HG02759 (cell line): ENCODE measurements at regions not wholly inside any gene's neighbourhood (a gene's known extent, or its start where the extent isn't known, plus 50 kb on each side); places are given as distances from the start of the nearest gene placed in this dataset.
"Not testable (repeated sequence)": the region's sequence is repeated elsewhere in the genome, so short reads cannot be mapped to it uniquely, and the experiment has no call there.

Source experiments
- ATAC-seq: cut with Tn5 transposase; IDR thresholded peaks from one replicate; pipeline ENCODE4 v1.9.1; 2021; ENCODE audit warnings: mild to moderate bottlenecking, moderate library complexity; ENCODE audit not compliant: unreplicated experiment

DNA sequence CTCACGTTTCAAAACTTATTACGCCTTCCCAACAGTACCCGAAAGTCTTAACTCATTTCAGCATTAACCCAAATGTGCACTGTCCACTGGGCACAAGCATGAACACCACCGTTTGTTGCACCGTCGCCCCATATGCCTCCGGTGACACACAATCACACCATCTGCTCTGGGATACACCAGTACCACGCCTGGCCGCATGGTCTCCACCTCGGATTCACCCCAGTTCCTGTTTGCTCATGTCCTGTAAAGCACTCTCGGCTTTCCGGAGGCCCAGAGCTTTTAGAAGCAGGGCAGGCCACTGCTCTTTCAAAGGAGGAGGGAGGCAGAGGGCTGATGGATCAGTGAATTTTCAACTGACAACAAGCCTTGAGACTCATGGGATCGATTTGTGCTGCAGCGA is 1570.0 kb upstream of the DEFB115 start:
- no peak for ATAC-seq

GRCh38 chr20:29689411-29690225 is 1567.8 kb upstream of the DEFB115 start:
- ATAC-seq = no peak

- no peak for ATAC-seq
Measured at GRCh38 chr20:29690274-29690673, 1567.2 kb upstream of the DEFB115 start.

- ATAC-seq = no peak
Measured at GRCh38 chr20:29740601-29740950, 1516.9 kb upstream of the DEFB115 start.

DNA sequence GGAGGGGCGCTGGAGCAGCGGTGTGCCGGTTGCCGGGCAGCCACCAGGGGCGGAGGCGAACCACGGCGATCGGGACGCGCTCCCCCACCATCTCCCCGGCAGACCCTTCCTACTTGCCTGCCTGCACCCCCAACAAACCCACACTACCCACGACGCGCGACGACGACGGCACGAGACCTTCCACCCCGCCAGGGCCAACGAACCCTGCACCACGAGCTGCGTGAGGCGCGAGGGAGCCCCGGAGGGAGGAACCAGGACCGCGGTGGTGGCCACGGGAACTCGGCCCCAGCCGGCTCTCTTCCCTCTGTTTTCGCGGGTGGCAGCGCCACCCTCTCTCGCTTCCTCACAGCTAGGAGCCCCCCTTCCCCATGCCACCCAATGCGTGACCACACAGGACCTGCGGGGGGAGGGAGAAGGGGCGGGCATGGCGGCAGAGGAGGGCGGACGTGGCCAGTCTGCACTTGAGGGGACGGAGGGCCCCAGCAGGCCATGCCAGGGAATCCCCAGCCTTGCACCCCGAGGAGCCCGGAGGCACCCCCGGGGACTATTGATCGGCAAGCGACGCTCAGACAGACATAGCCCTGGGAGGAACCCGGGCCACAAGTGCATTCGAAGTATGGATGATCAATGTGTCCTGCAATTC is 1516.4 kb upstream of the DEFB115 start:
- ATAC-seq = no peak

DNA sequence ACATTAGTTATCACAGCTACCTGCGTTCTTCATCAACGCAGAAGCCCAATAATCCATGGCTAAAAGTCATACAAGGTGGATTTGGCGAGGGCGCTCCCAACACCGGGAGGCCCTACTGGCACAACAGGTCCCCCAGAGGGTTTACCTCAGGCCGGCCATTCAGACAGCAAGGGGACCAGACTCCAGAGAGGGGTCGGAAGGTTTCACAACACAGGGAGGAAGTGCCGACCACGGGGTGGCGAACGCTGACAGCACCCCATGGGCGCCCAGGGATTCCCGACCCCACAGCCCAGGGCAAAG is 1515.9 kb upstream of the DEFB115 start:
- ATAC-seq = no peak

DNA sequence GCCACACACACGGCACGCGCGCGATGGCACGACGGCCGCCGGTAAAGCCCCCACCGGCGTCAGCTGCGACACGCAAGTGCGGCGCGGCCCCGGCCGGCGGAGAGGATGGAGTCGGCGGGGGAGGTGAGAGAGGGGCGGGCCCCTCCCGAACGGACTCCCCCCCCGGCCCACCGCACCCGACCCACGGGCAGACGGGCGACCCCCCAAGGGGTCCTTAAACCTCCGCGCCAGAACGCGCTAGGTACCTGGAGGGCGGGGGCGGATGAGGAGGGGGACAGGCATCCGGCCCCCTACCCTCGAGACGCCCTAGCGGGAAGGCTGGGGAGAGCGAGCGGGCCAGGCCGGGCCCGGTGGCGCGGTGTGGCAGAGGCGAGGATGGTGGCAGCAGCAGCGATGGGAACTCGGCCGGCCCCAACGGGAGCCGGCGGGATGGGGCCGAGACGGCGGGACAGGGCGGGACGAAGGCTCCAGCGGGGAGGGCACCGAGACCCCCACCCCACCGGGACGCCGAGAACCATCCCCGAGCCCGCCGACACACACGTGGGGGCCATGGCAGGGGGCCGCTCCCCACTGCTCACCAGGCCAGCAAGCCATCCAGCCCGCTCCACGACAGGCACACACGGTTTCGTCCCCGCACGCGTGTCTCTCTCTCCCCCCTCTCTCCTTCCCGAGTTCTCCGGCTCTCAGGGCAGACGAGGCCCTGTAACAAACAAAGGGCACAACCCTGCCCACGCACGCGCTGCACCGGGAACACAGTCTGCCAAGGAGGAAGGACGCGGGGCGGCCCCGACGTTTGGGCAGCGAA is 1515.4 kb upstream of the DEFB115 start:
- ATAC-seq = no peak

- ATAC-seq = no peak
Measured at GRCh38 chr20:29742699-29743100, 1514.8 kb upstream of the DEFB115 start.

DNA sequence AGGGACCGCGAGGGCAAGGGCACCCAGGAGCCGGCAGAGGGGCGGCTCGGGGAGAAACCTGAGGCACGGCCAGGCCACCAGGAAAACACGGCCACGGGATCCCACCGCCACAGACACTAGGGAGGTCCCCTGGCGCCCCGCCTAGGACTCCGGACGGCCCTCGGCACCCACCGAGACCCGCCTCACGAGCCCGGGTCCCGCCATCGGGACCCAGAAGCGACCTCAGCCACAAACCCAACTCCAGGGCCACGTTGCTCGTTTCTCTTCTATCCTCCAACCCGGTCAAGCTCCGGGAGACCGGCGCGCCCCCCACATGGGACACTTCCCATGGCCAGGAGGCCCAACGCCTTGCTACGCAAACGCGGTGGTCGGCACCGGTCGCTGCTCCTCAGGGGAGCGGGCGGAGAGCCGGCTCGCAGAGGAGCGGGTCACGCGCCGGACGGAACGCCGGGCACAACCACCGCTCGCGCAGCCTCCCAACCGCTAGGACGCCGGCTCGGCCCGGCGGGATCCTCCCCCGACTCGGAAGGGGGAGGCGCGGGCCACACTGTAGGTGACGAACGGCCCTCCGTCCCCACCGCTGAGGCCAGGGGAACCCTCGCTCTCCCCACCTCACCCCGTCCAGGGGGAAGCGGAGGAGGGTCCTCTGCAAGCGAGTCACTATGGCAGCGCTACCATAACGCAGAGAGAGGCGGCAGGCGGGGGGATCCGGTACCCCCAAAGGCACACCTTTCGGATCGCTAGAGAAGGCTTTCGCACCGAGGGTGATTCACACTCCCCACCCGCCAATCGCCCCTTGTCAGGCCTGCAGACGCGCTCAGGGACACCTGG is 1514.1 kb upstream of the DEFB115 start:
- ATAC-seq = no peak

DNA sequence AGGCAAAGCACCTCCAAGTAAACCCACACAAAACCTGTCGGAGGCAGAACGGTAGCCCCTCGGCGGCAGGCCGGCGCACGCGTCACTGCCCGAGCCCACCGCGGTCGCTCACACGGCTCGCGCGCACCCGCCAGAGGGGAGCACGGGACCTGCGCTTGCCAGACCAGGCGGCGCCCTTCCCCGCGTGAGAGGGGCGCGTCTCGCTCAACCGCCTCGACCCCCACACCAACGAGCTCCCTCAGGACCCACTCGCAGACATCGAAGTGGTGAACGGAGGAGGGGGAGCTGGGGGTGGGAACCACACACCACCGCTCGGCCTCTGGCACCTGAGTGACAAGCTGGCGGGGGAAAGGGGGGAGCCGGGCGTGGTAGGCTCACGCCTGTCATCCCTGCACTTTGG is 1513.4 kb upstream of the DEFB115 start:
- ATAC-seq = no peak

GRCh38 chr20:29745534-29746245 is 1511.8 kb upstream of the DEFB115 start:
- ATAC-seq = not testable (repeated sequence)

DNA sequence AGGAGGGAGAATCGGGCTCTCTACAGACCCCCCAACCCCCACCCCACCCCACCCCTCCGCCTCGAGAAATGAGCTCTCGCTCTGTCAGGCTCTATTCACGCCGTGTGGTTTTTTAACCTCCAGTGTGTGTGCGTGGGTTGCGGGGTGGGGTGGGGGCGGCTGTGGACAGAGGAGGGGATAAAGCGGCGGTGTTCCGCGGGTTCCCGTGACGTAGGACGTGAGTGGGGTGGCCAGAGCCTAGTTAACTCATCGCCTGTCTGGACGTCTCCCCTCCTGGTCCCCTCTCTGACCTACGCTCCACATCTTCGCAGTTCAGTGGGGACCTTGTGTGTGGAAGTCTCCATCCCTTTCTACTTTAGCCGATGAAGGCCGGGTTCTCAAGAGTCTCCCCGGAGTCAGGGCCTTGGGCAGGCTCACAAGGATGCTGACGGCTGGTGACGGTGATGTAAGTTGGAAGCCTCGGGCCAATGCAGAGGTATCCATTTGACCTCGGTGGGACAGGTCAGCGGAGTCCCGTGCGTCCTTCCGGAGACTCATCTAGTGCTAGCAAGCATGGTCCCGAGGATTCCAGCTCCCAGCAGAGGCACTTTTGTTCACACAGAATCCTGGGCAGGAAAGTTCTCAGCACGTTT is 1507.1 kb upstream of the DEFB115 start:
- no peak for ATAC-seq

GRCh38 chr20:29752644-29753425 is 1504.6 kb upstream of the DEFB115 start:
- ATAC-seq = not testable (repeated sequence)

DNA sequence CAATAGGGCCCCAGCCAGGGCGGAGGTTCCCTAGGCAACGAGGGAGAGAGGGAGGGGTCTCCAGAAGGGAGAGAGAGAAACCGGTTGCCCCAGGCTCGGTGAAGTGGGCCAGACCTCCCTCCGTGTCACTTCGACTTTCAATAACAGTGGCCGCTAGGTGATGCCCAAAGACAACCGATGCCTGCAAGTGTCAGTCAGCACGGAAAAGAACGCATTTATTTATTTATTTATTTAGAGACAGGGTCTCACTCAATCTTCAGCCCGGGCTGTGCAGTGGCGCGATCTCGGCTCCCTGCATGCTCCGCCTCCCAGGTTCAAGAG is 1504.1 kb upstream of the DEFB115 start:
- ATAC-seq = not testable (repeated sequence)

DNA sequence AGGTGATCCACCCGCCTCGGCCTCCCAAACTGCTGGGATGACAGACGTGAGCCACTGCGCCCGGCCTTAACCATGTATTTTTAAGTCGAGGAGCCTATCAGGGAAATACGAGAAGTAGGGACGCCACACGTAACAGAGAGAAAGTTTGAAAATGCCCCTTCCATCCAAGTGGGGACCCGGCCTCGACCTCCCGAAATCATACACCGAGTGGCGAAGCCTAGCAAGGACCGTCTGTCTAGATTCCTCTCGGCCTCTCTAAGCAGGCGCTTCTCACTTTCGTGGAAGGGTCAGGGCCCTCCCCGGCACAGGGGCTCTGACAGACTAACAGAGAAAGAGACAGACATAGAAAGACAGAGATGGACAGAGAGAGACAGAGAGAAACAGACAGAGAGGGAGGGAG is 1503.6 kb upstream of the DEFB115 start:
- not testable (repeated sequence) for ATAC-seq

GRCh38 chr20:29755854-29756498 is 1501.5 kb upstream of the DEFB115 start:
- not testable (repeated sequence) for ATAC-seq

DNA sequence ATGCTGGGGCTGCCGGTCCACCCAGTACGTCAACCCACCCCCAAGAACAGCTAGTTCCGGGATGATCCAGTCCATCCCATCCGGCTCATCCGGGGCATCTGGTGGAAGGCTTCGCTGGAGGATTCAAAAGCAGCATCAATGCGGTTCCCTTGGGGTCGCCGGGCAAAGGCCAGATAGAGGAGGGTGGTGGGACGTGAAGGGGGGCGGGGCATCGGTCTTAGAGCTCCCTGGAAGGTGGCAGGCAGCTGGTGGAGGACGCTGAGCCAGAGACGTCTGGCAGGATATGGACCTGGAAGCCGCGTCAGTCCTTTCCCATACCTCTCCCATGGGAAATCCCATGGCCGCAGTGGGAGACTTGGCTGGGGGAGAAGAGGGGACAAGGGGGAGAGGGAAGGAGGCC is 1500.8 kb upstream of the DEFB115 start:
- no peak for ATAC-seq

DNA sequence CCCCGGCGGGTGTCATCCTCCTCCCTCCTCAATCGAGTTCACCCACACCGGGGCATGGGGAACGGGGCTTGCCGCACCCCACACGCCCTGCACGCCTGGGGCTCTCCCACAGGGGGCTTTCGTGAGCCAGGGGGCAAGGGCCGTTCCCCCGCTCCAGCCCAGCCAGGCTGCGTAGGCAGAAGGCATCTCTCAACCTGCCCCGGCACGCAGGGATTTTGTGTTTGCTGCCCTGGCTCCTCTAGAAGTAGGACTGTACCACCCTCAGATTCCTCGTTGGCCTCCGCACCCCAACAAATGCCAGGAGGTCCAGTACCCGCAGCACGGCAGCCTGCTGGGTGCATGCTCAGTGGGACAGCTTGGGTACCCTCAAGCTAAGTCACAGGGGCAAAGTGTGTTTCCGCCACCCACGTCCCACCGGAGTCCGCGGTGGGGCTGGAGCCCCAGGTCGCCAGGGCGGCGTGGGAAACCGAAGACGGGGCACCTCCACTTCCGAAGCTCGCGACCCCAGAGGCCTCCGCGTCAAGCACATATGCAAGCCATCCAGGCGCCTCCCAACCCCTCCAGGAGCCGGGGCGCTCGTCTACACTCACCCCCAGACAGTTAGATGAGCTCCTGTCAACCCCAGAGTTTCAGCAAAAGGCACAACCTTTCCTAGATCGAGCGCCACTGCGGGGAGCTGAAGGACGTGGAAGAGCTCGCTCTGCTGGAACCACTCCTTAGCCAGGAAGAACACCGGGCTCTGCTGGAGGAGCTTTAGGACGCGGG is 1495.7 kb upstream of the DEFB115 start:
- ATAC-seq = not testable (repeated sequence)
